NCI-H748 (cell line): ENCODE measurements at regions not wholly inside any gene's neighbourhood (a gene's known extent, or its start where the extent isn't known, plus 50 kb on each side); places are given as distances from the start of the nearest gene placed in this dataset.
A peak's percentile ranks its signal among the peaks of the same experiment; 100 is the strongest.
"Not testable (repeated sequence)": the region's sequence is repeated elsewhere in the genome, so short reads cannot be mapped to it uniquely, and the experiment has no call there.

Source experiments
- DNase-seq: peaks from one replicate; lab custom pipeline; 2025; ENCODE audit not compliant: unreplicated experiment; lab: John Stamatoyannopoulos, UW

DNA sequence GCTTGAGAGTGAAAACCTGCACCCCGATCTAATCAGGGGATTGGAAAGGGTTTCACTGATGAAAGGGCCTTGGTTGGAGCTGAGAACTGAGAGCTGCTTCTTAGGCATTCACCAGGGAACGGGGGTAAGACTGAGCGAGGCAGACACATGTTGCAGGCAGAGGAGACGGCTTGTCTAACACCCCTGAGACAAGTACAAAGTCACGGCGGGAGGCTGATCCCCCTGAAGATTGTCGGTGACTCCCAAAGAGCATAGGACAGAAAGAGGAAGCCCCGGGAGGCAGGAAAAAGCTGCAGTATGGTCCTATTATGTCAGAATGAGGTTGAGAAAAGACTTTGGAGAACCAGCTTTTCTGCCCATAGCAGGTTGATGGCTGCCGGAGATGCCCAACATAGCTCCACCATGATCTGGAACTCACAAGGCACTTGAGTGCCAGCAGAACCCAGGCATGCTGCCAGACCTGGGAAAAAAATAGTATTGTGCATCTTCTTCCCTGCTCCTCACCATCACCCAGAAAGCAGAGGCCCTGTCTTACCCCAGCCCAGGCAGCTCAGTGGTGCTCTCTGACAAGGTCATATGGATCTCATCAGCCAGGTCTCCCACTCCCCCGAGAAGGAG, 463.9 kb upstream of the PROX1 start:
- no peak for DNase-seq

DNA sequence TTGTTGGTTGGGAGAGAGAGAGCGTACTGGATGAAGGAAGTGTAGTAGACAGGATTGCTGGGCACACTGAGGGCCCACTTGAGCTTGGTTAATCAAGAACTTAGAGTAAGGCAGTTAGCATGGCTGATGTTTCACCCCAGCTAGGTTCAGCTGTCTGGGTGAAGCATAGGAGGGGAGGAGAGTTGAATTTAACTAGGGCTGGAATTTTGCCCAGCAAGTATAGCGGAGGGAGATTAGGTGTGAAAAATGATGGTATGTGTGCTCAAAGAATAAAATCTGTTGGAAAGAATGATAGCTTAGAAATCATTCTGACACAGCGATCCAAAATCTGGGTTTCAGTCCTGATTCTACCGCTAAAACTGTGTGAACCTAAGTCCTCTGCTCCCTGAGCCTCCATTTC, 461.5 kb upstream of the PROX1 start:
- DNase-seq: no peak

DNA sequence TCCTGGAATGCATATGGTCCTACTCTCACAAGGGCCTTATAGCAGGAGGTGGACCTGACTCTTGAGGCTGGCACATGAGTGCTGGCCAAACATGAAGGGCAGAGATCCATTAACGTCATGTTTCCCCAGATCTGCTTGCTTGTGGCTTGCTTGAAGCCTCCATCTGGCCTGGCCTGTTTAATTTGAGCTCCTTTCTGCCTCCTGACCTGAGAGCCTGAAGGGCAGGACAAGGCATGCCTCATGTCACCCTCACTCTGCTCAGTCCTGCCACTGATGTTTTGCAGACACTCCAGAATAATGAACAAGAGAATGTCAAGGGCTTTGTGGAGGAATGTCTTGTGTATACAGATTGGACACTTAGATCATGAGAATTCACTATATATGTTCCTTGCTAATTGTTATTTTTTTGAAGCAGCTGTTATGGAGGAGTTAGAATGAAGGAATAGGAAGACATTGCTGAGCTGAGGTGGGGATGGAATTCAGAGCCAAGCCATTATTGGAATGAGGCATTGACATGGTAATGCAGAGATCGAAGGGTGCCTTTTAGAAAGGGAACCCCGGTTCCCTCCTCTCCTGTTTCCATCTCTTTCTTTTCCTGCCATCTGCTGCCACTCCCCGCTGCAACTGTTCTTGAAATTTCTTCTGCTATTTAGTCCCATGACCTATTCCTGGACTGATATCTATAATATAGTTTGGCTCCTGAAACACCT, 457.0 kb upstream of the PROX1 start:
- DNase-seq: no peak

DNA sequence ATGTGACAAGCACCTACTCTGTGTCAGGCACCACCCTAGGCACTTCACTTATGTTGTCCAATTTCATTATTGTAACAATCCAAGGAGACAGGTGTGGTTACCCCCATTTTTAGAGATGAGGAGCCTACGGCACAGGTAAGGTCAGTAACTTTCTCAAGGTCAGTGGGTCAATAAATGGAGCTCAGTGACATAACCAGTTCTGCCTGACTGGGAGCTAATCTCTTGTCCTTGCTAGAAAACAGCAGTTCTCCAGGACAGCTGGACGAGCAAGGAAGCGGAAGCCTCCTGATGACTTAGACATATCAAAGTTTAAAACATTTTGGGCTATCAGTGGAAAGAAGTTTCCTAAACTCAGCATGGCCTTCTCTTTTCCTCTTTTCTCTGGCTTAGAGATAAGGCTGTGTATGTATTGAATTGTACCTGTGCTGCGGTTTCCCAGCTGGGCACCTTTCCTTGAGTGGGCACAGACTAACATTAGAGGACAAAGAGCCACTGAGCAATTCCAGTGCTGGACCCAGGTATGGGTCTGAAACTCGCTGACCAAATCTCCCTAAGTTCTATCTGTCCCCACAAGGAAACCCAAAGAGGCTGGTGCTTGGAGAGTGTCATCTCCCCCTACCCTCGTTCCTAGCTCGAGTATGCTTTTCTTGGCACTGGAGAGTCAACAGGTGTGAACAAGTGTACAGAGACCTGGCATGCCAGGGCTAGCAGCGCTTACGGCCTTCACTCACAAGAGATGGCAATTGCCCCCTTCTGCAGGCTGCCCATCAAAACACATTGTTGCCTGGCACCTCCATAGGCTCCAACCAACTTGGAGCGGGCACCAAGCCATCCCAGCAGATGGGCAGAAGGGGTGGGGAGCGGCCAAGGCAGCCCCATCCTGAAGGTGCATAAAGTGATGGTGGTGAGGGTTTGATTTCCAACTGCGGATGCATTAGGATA, 456.1 kb upstream of the PROX1 start:
- no peak for DNase-seq

DNA sequence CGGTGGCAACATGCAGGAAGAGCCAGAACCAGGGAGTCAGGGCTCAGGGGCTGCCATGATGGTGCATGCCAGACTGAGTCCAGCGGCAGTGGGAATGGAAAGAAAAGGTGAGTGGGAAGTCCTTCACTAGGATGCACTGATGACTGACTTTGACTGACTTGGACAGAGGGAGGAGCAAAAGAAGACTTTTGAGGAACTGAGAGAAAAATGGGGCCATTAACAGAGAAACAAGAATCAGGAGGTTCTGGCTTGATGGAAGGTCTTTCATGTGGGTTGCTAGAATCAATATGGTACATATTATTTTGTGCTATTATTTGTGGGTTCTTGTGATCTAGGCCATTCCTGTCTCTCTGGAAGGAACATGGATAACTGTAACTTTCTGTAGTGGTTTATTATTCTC, 454.6 kb upstream of the PROX1 start:
- no peak for DNase-seq

DNA sequence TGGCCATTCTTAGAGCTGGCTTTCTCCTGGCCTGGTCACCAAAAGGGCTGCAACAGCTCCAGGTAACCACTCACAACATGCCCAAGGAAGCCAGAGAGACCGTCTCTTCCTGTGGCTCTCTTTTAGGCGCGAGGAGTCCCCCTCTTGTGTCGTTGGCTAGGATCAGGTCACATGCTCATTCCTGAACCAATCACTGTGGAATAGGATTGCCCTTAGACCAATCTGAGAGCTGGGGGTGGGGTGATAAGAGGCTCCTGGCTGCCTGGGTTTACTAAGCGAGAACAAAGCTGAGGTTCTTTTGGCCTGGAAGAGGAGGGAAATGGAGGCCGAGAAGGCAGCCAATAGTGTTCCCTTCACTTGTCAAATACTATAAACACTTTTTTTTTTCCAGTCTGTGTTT, 452.1 kb upstream of the PROX1 start:
- DNase-seq: no peak

DNA sequence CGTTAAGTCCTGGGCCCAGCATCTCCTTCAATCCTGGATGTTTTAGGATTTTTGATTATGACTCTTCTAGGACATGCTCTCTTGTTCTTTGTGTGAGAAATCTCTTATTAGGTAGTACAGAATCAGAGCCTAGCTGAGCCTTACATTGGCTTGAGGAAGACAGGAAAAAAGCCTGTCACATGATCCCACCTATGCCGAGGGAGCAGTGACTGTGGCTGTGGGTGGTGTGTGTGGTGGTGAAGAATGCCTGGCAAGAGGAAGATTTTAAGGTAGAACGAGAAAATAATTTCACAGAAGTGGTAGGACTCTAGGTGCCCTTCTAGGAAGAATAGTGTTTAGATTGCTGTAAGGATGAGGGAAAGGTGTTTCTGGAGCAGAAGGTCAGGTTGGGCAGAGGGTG, 449.5 kb upstream of the PROX1 start:
- no peak for DNase-seq

DNA sequence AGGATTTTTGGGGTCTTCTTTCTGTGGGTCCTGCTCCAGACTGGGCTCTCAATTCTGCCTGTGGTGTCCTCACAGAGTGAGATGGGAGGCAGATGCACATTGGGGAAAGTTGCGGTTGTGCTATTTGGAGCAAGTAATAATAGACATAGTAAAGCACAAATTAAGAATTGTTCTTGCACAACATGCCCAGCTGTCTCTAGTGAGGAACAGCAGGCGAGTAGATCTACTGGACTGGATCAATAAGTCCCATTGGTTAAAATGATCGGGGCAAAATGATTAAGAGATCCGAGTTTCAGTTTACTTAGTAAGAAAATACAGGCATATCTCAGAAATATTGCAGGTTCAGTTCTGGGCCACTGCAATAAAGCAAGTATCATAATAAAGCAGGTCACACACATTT, 448.3 kb upstream of the PROX1 start:
- DNase-seq: no peak

DNA sequence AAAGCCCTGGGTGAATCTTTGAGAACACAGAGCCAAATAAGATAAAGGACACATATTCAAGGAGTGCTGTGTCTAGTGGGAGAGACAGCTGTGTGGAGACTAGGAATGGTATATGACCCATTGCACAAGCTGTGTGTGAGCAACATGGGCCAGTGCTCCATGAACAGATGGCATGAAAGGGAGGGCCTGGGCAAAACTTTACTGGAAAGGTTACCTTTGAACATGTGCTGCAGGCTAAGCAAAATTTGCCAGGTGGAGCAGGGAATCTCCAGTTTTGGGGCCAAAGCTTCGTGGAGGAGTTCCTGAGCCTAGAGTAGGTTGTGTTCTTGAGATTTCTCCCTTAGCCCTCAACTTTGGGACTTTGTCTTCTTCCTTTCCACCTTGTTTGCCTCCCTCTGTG, 446.1 kb upstream of the PROX1 start:
- no peak for DNase-seq

DNA sequence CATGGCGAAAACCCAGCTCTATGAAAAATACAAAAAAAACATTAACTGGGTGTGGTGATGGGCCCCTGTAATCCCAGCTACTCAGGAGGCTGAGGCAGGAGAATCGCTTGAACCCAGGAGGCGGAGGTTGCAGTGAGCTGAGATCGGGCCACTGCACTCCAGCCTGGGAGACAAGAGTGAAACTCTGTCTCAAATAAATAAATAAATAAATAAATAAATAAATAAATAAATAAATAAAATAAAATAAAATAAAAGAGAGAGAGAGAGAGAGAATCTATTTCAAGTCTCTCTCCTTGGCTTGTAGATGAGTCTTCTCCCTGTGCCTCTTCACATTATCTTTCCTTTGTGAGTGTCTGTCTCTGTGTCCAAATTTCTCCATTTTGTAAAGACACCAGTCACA, 442.6 kb upstream of the PROX1 start:
- not testable (repeated sequence) for DNase-seq

DNA sequence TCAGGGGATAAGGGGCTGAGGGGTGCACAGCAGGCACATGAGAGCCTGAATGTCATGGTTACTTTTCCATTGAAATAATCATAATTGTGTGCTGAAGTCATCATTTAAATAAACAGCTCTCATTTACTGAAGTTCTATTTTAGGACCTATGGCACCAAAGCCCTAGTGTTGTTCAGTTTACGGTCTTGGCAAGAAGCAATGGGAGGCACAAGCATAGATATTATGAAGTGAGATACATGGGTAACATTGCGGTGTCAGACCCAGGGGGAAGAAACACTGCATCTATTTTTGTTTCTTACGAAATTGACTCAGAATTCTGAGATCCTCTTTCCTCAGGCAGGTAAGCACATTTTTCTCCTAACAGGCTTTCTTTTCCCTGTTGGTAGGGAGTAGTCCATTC, 437.8 kb upstream of the PROX1 start:
- DNase-seq: no peak

DNA sequence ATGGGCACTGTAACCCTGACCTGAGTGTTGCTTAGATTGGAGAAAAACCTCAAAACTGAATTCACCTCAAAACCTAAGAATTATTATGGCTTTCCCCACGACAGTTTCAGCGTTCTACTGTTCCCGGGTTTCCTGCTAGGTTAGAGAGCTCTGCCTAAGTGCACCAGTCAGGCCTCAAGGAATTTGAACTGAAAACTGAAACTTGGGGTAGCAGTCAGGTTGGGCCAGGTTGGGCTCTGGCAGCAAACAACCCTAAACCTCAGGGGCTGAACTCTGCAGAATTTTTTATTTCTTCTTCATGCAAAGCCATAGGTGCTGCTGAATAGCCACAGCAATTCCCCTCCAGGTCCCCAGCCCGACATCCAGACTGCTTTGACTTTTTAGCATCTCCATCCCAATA, 437.0 kb upstream of the PROX1 start:
- DNase-seq: no peak

DNA sequence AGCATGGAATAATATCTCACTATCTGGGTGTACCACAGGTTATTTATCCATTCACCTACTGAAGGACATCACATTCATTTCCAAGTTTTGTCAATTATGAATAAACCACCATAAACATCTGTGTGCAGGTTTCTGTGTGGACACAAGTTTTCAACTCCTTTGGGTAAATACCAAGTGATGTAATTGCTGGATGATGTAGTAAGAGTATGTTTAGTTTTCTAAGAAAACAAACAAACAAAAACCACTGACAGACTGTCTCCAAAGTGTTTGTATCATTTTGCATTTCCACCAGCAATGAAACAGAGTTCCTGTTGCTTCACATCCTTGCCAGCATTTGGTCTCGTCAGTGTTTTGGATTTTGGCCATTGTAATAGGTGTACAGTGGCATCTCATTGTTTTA, 435.7 kb upstream of the PROX1 start:
- DNase-seq: no peak

DNA sequence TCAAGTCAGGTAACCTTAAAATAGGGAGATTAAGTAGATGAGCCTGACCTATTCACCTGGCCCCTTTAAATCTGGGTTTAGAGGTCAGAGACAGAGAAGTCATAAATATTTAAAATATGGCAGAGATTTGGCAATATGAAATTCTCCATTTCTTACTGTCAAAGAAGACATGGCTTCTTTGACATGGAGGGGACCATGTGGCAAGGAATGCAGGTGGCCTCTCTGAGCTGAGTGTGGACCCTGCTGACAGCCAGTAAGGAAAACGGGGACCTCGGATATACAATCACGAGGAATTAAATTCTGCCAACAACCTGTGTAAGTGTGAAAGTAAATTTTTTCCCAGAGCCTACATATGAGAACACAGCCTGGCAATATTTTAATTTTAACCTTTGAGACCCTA, 427.5 kb upstream of the PROX1 start:
- no peak for DNase-seq

DNA sequence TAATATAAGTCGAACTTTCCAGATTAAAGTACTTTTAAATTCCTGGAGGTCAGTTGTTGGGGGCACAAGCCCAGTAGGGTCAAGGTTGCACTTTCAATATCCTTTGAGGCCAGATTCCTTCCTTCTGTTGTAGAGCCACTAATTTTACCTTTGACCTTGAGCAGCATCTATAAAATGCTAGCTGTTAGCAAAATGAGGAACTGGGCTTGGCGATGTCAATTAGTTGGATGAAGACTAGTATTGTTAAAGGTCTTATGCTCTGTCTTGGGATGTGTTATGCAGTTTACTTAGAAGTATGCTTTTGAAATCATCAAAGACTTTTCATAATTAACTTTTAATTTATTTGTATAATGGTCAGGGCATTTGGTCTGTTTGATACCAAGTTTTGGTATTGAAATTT, 425.9 kb upstream of the PROX1 start:
- DNase-seq: no peak

DNA sequence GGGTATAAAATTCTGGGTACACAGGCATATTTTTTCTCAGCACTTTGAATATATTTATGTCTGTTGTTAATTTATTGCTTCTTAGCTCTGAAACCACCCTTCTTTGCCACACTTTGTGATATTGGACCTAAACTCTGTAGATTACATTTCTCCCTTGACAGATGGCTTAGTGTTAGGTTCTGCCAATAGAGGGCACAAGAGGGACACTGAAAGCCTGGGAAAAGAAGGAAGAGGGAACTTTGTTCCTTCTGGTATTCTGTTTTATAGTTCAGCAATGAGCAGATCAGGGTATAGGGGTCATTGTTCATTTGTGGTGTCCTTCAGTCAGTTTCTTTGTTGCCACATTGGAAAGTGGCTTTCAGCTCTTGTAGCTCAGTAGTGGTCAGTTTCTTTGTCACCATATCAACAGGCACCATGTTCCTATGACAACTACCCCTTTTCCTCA, 423.5 kb upstream of the PROX1 start:
- peak; percentile 71 for DNase-seq

DNA sequence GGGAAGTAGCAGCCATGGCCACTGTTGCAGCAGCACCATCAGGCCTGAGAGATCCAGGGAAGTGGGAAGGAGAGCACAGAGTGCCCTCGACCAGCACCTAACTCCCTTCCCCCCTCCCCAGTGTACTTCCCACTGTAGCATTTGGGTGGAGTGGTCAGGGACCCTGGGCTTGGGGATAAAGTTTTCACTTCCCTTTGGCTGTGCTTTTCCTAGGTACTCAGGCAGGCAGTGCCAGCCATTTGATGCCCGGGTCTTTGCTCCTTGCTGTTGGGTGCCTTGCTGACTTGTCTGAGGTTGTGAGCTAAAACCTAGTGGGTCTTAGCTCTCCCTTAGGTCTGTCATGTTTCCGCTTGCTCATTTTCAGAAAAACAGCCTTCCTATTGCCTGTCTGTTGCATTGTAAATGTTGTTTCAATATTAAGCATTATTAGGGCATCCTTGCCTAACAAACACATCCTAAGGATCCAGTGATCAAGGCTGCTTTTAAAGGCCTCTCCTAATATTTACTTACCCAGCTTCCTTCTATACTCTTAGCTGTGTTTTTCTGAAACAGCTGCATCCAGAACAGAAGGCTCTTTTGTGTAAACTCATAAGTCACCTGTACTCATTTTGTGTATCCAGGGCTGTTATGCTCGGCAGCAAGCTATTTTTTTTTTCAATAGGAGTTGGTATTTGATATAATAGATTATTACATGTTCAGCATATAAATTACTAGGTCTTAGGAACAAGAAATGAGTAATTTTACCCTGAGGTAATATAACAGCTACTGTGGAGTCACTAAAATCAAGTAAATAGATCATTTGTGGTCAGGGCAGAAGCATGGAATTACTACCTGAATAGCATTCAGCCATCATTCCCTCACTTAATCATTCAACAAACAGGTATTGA, 418.6 kb upstream of the PROX1 start:
- DNase-seq: peak; percentile 94

DNA sequence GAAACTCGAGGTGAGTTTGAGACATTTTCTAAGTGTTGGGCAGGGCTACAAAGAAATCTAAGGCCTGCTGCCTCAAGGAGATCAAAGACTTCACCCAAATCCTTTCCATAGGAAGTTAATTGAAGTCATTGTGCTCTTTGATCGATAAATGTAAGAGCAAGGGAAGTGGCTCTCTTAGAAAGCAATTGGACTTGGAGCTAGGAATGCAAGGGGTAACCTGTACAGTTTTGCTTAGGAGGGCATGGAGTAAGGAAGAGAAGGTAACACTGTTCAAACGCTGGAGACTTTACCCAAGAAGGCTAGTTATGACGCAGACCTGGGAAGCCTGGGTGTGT, 418.0 kb upstream of the PROX1 start:
- DNase-seq: no peak

DNA sequence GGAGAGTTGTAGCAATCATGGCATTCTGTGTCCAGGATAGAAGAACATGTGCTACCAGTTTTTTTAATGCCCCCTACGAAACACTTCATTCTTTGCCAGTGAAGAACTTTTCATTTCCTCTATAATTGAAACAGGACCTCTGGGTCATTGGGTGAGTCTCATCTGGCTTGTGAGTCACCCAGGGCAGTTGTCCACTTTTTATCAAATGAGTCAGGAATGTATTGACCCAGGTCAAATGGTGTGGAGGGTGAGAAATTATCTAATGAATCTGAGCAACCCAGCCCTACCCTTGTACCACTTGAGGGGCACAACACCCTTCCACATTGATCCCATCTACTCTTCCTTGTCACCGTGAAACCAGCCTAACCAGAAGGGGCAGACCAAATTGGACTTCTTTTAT, 417.3 kb upstream of the PROX1 start:
- no peak for DNase-seq

DNA sequence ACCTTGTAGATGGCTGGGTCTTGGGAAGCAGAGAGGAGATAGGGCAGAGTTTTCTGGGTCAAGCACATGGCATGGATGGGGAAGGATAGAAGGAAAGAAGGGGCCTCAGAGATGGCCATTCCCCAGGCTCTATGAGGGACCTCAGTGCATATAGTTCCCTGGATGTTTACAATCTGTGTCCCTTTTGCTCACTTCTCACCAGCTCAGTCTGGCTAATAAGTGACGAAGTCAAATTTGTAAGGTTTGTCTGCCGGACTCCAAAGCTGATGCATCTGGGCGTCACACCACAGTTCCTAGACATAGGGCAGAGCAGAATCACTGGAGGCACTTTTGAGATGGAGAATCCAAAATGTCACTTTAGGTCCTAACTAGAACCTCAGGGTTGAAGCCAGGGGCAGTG, 416.4 kb upstream of the PROX1 start:
- DNase-seq: no peak

DNA sequence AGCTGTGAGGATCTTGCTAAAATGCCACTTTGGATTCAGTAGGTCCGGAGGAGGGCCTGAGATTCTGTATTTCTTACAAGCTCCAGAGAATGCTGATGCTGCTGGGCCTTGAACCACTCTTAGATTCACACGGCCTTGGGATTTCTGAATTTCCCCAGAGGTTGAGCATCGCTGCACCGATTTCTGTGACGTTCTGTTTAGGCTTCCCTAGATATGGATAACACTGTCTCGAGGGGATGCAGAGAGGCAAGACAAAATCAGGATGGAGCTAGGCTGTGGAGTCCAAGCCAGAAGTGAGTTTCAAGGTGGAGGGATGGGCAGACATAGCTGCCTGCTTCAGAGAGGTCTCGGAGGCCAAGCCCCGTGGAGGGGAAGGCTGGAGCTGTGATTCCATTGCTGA, 415.9 kb upstream of the PROX1 start:
- DNase-seq: no peak
